Ramos (cell line): ENCODE measurements at regions not wholly inside any gene's neighbourhood (a gene's known extent, or its start where the extent isn't known, plus 50 kb on each side); places are given as distances from the start of the nearest gene placed in this dataset.

ENCODE experiments used
- in situ Hi-C: fragments of 300-500 bp; cut with MboI; formaldehyde crosslinking; loops from one replicate; pipeline ENCODE4 v1.14.3; 2022; ENCODE audit warnings: low sequenced_read_pairs; ENCODE audit not compliant: unreplicated experiment

DNA sequence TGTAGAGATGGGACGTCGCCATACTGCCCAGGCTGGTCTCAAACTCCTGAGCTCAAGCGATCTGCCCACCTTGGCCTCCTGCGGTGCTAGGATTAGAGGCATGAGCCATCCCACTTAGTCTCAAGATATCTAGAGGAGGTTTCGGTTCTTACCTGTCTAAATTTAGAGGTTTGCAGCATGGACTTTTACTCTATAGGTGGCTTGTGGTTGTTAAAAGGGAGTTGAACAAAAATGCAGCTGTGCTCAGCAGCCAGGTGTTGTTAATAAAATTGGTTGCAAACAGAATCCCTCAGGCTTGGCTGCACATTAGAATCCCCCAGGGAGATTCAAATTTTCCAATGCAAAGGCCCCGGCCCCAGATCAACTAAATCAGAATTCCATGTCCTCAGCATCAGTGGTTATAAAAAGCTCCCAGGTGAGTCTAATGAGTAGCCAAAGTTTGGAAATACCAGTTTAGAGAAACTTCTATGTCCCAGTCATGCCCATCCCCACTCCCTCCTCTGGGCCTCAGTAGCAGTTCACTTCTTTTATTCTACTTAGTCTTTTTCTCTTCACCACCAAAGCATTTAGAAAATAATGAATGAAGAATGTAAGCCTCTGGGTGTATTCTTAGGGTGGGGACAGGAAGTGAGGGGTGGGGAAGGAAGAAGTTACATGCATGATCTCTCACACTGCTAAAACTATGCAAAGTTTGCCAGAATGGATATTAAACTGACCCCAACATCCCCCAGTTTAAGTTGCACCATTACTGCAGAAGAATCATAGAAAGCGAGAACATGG, 471.0 kb downstream of the COG6 start:
- in situ Hi-C loops = no loop called here

DNA sequence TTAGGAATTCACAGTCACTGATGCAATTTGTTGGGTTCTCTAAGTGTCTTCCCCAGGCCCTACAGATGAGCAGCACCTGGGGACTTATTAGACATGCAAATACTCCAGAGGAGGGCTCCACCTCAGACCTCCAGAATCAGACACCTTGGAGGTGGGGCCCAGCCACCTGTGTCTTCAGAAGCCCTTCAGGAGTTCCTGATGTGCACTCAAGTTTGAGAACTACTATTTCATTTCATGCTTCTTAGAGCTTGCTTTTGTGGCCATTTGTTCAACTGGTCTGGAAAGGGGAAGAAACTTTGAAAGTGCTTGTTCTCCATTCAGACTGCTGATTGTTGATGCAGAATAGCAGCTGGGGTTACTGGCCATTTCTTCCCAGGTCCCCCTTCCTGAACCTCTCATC, 472.0 kb downstream of the COG6 start:
- in situ Hi-C loops = no loop called here

DNA sequence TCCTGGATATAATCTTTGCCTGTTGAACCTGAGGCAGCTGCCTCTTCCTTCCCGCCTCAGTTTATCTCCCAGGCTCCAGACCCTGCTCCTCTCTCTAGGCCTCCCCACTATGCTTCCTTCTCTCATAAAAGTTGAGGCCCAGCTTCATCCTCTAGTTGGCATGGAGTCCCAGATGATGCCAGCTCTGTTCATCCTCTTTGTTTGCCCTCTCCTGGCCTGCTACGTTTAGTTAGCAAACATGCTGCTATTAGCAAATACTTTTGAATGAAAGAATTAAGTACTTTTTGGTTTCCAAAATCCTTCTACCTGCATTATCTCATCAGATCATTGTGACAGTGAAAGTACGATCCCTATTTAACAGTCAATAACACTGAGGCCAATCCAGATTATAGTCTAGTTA, 472.5 kb downstream of the COG6 start:
- in situ Hi-C loops = no loop called here

DNA sequence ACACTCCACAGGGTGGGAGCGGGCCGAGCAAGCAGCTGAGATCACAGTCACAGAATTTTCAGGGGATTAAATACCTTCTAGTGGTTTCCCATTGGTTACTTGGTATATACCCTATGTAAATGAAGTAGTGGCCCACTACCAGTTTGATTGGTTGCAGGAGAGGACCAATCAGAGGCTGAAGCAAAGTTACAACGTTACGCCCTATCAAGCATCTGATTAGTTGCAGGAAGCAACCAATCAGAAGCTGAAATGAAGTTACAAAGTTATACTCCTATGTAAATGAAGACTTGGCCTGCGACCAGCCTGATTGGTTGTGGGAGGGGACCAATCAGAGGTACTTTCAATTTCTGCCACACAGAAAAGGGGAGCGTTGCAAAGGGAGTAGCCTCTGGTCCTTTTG, 474.0 kb downstream of the COG6 start:
- in situ Hi-C loops = no loop called here

DNA sequence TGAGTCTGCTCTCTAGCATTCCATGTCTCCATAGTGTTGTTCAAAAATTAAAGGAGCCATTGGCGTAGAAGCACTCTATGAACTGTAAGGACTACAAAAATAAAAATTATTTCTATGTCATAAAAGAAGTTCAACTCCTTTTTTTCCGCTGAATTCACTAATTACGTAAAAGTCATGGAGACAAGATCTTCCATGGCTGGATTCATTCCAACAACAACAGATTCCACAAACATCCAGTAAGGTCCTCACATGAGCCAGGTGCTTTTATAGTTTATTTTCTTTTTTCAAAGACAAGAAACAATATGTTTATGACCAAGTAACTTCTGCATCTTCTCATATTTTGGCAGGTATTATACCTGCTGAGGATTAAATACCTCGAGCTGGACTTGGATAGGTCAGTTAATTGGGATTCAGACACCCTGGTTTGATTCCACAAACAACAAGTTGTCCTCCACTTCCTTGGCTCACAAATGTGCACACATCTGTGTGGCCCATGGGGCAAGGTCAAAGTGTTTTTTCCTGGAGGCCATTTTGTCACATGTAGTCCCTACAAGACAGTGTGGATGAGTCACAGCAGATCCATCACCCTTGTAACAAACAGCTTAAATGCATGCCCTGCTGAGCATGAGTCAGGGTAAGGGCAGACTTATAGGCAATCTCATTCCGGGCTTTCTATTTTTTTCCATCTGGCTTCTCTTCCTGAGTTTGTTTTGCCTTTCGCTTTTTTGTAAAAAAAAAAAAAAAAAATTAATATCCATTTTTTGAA, 475.6 kb downstream of the COG6 start:
- in situ Hi-C loops = no loop called here

DNA sequence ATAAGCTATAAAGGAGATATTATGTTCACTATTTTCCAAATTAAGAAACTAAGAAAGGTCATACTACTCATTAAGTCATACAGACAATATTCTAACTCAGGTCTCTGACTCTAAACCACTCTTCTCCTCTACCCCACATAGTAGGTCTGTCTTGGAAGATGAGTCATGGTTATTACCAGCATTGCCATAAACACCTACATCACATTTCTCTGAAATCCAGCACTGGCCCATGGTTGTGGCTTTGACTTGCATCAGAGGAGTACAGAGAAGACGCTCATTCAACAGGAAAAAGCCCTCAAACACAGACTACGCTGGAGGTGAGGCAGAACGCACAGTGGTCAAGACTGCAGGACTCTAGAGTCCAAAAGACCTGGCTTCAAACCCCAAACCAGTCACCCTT, 476.8 kb downstream of the COG6 start:
- in situ Hi-C loops = no loop called here

DNA sequence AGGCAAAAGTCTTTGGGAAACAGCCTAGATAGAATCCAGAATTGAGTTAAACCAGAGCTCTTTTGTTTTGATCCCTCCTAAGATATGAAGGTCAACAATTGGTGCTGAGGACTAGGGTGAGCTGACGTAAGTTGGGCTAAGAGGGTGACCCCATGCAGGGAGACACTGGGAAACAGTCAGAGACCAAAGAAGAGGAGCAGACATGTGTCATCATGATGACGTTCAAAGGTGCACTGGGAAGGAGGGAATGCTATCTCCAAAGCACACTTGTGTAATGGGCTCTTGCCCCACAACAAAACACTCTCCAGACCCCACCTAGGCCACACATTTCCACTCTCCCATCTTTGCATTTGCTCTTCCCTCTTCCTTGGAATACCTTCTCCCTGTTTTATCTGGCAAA, 481.4 kb downstream of the COG6 start:
- in situ Hi-C loops = no loop called here

DNA sequence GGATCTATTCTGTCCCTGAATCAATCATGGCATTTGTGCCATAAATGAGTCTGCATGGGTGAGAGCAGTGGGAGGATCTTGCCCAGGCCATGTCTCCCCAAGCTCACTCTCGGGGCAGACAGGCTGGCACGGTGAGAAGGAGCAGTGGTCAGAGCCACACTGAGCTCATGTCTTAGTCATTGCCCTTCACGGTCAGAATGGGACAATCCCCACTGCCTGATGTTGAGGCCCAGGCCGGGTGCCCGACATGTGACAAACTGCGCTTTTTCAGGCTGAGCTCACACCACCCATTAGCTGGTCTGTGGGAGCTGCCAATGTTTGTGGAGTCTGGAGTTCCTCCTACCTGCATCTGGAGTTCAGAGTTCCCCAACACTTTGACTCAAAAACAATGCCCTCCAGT, 481.9 kb downstream of the COG6 start:
- in situ Hi-C loops = no loop called here

DNA sequence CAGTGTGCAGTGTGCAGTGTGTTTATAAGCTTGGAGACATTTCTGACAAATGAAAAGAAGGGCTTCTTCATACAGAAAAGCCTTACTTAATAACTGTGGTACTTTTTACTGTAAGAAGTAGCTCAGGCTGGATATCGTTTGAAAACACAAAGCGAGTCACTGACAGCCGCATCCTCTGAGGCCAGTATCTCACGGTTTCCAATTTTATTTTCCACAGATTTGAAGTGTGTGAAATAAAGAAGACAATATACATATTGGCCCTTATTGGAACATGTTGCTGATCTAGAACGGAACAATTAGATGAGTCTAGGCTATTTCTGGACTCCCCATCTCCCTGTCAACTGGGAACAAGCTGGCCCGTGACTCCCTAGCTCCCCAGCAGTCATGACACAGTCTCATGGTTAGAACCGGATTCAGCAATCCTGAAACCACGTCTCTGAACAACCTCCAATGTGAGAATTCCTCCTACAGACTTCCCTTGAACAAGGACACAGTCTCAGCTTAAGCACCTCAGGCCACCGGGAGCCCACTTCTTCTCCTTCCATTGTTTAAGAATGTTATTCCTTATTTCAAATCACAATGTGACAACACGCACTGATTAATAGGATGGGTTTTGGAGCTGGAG, 484.5 kb downstream of the COG6 start:
- in situ Hi-C loops = no loop called here

DNA sequence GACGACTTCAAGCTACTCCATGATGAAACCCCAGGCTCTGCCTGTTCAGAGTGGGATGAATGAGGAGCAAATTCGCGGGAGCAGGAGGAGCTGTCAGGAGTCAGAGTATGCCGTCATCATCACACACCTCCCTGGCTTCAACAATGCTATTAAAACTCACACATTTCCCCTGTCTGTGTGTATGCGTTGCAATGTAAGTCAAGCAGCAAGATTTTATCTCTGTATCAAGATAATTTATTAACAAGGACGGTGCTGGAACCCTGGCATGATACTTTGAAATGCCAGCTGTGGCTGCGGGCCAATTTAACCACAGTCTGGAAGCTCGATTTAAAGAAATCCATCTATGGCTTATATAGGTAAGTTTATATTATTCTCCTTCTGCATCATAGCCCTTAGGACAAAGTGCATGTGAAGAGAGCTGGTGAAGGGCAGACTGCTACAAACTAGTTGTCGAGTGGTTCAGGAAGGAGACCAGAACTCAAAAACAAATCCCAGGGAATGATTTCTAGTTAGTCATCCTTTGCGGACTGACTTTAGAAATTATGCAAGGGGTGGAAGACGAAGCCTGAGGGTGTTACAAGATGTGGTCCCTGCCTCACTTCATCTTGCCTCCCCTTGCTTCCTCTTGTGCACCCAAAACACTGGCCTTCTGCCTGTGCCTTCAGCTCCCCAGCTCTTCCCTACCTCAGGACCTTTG, 486.5 kb downstream of the COG6 start:
- in situ Hi-C loops = no loop called here

DNA sequence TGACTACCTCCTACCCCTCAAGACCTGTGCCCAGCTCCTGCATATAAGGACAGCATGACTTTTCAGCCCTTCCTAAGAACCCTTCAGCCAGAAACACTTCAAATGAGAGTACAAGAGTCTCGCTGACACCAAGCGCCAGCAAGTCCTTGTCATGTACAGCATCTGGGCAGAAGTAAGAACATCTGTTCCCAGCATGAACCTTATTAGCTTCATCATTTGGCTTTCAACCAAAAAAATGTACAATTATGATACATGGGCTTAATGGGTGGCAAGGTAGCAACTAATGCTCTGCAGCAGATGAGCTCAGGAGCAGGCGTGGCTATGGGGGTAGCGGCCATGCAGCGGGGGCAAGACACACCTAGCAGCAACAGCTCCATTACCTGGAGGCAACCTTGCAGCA, 487.6 kb downstream of the COG6 start:
- in situ Hi-C loops = no loop called here

DNA sequence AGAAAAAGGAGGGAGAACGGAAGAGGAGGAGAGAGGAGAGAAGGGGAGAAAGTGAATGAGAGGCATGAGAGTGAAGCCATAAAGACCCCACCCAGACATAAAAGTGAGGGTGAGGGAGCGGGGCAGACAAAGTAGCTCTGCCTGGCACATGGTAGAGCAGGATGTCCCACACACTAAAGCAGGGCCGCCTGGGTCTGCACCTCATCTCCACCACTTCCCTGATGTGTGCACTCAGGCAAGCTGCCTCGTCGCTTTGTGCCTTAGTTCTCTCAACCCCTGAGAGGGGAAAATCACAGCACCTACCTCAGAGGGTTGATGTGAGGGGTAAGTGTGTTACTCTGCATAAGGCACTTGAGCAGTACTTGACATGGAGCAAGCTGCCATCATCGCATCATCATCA, 488.1 kb downstream of the COG6 start:
- in situ Hi-C loops = no loop called here

DNA sequence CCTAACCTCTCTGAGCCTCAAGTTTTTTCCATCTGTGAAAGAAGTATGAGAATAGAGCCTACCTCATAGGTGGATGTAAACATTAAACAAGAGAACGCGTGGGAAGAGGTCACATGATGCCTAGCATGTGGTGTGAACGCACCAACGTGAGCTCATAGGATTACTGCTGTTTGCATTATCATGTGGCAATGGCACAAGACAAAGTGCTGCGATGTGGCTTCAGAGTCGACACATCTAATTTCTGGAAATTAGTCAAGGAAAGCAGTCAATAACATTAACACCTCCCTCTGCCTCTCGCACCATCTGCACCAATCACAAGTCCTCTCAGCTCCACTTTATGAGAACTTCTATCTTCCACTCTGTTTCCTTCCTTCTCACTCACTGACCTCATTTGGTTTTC, 489.7 kb downstream of the COG6 start:
- in situ Hi-C loops = no loop called here

DNA sequence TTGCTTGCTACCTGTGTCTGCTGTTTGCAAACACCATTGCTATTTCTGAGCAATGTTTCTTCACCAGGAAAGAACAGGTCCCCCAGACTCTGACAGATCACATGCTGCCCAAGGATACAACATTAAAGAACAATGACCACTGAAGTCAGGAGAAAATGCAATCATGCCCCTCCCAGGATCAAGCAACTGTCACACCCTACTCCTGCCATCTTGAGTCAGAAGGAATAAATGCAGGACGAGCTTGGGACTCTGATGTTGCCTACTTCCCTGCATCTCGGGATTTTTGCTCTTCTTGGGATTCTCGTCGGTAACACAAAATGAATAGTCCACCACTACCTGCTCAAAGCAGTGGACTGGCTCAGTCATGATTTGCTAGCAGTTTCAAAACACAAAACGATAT, 490.6 kb downstream of the COG6 start:
- in situ Hi-C loops = no loop called here

DNA sequence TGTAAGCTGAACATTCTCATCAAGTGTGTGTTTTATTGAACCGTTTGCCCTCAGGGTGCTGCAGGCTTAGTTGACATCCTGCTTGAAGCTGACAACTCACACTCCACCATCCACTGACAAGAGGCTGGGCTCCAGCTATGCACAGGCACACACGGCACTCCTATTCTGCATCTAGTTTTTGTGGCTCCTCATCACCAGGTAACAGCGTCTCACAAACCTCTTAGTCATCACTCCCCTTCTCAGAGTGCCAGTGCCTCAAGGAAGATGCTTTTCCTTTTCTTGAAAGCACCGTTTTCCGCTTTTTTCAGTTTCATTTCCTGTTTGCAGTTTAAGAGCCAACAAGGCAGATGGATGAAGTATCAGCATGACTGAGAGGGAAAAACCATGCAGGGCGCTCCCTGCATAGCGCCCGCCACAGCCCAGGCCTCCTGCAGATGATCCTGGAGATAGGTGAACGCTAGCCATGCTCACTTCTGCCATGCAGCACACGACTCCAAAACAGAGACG, 491.2 kb downstream of the COG6 start:
- in situ Hi-C loops = no loop called here

DNA sequence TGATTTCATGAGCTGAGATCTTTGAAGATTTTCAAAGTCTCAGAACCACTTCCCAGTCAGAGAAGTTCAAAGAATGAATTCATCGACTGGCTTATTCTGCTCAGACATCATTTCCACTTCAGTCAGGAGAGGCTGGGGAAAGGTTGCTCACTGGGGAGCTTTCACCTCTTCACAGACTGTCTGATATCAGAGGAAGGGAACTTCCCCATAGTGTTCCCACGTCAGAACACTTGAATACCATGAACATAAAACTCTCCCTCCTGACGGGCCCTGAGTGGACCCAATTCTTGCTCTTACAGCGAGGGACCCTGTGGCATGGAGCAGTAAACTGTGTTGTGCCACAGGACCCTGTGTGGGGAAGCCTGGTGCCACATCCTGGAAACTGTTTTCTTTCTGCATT, 492.6 kb downstream of the COG6 start:
- in situ Hi-C loops = no loop called here

DNA sequence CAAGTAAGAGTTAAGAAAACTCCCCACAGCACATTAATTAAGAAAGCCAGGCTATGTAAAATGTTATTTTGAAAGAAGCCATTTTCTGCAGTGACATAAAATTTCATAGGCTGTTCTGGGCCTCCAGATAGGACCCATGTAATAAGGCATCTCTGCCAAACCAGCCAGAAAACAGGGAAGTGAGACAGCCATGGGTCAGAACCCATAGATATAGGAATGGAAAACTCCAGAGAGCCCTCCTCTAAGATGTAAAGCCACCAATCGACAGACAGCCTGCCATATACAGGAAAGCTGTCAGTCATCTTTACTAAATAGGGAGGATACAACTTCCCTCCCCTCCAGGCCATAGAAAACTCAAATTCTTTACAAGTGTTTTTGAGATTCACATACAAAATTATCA, 493.3 kb downstream of the COG6 start:
- in situ Hi-C loops = no loop called here

DNA sequence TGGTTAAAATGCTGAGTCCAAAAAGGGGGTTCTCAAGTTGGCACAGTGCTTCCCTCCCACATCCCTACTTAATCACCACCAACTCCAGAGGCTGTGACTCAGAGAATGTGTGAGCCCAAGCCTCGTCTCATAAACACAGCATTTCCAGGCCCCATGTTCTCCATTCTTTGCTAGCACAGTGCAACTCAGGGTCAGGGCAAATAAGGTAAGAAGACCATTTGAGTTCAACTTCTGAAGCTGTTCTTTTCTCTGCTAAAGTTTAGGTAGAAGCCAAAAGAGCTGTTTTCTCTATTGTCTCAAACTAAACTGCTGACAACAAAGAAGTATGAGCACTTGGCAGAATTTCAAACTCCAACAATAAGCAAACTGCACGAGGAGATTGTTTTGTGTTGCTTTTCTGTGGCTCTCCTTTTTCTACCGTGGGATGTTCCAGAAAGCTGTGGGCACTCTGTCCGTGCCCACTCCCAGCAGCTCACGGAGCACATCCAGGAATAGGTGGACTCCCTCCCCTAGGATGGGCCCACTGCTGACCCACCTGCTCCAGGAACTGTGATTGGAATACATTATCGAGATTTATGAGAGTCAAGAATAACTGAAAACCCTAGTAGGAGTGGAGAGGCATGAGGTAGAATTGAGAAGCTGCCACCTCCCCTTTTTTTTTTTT, 494.3 kb downstream of the COG6 start:
- in situ Hi-C loops = no loop called here

DNA sequence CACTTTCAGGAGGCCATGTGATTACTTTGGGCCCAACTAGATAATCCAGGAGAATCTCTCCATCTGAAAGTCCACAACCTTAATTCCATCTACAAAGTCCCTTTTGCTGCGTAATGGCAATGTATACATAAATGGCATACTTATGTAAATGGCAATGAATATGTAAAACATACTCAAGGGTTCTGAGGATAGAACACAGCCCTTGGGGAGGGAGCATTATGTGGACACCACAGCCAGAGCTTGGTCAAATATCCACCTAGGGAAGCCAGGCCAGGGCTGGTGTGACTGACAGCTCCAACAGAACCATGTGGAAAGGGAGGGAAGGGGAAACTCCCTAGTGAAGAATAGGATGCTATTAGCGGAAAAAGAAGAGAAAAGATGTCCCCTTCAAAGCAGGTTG, 496.2 kb downstream of the COG6 start:
- in situ Hi-C loops = no loop called here

DNA sequence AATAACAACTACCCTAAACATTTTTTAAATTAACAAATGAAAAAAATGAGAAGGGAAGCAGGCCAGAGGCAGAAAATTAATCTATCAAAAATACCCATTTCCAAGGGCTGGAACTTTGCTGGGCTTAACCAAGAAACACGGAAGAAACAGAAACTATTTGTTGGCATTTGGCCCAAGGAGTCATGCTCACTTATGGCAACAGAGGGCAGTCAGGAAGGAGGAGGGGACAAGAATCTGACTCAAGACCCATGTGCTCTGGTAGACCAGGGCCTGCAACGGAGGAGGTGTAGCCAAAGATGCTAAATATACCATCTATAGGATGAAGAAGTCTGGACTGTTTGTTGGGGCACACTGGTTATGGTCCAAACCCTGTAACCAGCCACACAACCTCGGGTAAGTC, 496.7 kb downstream of the COG6 start:
- in situ Hi-C loops = no loop called here
